ENCODE measurements at regions not wholly inside any gene's neighbourhood (a gene's known extent, or its start where the extent isn't known, plus 50 kb on each side); places are given as distances from the start of the nearest gene placed in this dataset.
"Not testable (repeated sequence)": the region's sequence is repeated elsewhere in the genome, so short reads cannot be mapped to it uniquely, and the experiment has no call there.

DNA sequence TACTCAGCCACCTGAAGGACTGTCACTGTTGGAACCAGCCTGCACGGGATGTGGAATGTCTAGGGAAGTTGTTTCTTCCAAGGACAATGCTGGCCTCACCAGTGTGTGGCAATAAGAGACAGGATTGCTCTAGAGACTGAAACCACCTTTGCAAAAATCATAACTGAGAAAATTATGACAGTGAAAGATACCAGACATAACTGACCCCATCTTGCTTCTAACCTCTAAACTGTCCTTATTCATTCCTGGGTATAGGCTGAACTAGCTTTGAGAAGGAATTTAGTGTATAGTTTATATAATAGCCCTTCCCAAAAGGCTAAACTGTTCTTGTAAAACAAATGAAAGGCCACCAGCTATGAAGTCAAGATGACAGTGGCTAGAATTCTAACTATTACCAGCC, 83.6 kb downstream of the IER5 start:
- no peak for DNase-seq (ENCODE audit: low read depth)

DNA sequence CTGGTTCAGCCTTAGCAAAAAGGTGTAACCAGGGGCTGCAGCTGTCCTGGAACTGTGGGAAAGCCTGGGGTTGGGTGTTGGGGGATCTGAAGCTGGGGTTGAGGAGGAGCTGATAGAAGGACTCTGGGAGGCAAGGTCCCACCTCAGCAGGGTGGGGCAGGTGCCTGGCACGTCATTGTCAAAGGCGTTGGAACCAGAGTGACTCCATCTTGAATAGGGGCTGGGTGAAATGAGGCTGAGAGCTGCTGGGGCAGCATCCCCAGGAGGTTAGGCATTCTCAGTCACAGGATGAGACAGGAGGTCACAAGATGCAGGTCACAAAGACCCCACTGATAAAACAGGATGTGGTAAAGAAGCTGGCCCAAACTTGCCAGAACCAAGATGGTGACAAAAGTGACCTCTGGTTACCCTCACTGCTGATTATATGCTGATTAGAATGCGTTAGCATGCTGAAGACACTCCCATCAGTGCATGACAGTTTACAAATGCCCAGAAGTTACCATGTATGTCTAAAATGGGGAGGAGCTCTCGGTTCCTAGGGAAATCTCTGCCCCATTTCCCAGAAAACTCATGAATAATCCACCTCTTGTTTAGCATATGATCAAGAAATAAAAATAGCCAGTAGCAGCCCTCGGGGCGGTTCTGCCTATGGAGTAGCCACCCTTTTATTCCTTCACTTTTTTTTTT, 85.4 kb downstream of the IER5 start:
- no peak for DNase-seq (ENCODE audit: low read depth)

DNA sequence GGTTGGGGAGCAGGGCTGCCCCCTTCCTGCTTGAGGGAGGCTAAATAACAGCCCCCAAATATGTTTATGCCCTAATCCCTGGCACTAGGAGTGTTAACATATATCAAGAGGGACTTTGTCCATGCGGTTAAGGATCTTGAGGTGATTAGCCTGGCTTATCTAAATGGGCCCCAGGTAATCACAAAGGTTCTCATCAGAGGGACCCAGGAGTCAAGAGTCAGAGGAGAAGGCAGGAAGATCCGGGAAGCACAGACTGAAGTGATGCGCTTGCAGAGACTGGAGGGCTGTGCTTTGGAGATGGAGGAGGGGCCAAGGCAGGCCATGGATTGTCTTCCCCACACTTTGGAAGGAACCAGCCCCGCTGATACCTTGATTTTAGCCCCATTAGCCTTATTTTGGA, 86.4 kb downstream of the IER5 start:
- no peak for DNase-seq (ENCODE audit: low read depth)

DNA sequence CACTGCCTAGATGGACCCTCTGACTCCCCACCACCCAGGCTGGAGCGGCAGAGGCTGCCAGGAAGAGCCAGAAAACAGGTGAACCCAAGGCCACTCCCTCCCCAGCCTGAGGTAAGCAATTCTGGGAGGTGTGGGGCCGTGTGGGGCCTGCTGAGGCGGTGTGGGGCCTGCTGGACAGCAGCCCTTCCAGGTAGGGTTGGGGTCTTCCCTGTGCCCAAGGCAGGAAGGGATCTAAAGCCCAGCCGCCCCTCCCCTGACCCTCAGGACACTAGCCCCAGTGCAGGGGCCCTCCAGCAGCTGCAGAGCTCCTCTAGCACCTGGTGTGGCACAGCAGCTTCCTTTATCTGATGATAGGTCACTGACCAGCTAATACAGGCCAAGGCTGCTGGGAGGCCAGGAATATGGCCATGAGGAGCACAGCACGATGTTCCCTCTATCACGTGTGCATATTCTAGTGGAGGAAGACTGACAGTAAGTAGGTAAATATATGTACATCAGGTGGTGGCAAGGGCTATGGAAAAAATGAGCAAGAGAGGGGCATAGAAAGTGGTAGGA, 86.9 kb downstream of the IER5 start:
- no peak for DNase-seq (ENCODE audit: low read depth)

DNA sequence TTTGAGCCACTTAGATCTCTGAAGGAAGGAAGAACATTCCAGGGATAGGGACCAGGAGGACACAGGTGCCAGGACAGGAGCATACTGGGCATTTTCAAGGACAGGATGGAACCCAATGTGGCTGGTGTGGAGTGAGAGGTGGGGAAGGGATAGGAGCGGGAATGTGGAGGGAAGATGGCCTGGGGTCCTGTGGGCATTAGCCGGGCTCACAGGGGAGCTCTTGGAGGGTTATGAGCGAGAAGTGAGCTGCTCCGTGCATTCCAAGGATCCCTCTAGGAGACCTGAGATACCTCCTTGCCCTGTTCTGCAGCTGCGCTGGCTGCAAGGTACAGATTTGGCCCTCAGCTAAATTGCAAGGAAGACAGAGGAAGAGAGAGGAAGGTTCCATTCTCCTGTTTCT, 87.5 kb downstream of the IER5 start:
- DNase-seq (ENCODE audit: low read depth): no peak

DNA sequence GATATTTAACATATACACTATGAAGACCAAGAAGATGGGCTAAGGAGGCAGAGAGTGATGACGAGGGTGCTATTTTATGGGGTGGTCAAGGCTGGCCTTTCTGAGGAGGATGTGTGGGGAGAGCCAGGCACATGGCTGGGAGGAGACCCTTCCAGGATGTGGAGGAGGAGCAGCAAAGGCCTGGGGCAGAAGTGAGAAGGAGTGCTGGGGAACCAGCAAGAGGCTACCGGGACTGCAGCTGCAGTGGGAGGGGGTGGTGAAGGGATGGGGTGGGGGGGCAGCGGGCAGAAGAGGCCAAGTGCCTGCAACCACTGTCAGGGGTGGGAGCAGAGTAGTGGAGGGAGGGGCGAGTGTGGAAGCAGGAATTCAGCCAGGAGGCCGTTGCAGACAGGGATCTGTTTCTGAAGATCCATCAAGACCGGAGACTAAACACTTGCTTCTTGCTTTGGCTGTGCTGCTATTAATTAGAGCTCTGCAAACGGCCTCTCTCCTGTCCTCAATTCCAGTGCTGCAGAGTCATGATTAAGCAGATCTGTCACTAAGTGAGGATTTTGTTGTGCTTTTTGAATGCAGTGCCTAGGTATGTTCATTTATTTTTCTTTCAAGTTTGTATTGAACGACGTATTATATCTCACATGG, 89.9 kb downstream of the IER5 start:
- no peak for DNase-seq (ENCODE audit: low read depth)

DNA sequence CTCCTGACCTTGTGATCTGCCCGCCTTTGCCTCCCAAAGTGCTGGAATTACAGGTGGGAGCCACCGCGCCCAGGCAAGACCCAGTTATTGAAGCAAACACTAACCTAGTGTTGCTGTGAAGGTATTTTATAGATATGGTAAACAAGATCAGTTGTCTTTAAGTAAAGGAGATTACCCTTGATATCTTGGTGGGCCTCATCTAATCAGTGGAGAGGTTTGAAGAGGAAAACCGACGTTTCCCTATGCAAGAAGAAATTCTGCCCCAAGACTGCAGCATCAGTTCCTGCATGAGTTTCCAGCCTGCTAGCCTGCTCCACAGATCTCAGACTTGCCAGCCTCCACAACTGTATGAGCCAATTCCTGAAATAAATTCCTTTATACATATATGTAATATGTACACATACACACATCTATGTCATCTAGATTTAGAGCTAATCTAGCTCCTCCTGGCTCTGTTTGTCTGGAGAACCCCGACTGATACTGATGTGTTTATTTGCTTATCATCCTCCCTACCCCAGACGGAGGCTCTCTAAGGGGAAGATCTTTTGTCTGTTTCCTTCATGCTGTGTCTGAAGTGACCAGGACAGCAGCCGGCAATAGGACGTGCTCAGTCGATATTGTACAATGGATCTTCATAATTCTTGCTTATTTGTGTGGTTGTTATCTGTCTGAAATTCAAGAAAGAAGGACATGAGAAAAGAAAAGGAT, 90.9 kb downstream of the IER5 start:
- no peak for DNase-seq (ENCODE audit: low read depth)

DNA sequence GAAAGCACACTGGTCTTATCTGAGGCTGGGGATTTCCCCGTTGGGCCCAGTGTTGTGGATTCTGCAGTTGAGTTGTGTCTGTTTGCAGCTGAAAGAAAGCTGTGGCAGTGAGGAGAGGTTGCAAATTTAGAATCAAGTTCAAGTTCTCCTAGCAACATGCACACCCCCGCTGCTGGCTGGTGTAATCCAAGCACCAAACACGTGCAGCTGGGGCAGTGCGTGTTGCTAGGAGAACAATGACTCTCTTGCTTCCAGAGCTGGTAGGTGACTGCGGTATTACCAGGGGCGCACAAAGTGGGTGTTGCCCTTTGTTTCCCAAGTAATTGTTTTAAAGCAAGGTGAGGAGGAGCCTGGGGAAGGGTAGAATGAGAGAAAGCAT, 91.5 kb downstream of the IER5 start:
- peak; percentile 15 for DNase-seq (ENCODE audit: low read depth)

DNA sequence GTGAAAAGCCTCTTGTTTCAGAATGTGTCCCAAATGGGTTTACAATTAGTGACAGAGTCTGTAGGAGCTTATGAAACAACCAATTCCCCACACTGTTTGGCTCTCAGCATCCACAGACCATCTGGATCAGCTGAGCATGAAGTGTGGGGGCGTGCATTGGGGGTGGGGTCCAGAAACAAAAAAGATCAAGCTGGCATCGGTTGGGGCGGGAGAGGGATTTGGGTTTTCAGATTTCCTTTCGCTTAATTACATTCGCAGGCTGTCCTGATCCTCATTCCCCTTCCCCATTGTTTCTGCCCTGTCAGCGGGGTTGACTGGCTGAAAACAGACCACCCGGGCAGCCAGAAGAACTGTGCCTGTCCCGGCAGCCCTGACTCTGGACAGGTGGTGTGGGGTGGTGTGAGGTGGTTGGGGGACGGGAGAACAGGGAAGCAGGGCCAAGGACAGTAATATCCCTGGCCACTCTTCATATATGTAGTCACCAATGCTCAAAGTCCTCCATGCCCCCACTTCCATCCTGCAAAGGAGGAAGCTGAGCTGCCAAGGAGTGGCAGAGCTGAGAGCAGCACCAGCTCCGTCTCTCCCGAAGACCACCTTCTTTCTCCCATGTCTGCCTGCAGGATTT, 92.0 kb downstream of the IER5 start:
- no peak for DNase-seq (ENCODE audit: low read depth)

DNA sequence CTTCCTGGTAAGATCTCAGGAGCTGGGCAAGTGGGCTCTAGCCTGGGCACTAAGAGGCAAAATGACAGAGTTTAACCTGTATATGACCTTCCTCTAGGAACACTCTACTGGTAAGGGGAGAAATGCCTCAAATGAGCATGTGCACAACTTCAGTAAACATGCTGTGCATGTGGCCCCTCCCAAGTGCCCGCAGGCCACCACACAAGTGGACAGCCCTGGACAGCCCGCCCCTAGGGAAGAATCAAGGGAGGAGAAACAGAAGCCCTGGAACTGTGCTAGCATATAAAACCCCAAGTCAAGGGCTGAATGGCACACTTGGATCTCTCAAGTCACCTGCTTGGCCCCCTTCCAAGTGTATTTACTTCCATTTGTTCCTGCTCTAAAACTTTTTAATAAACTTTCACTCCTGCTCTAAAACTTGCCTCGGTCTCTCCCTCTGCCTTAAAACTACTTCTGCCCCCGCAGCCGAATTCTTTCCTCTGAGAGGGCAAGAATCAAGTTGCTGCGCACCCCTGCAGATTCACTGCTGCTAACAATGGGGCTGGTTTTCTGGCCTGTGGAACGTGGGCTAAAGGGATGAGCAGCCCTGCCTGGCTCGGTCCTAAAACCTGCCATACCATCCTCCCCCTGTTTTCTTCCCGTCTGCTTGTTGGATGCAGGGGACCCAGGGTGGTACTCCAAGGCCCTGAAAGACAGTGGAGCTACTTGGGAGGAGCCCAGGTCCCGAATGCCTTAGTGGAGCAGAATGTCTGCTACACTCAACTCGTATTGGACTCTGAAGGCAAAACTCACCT, 93.5 kb downstream of the IER5 start:
- DNase-seq (ENCODE audit: low read depth): no peak

DNA sequence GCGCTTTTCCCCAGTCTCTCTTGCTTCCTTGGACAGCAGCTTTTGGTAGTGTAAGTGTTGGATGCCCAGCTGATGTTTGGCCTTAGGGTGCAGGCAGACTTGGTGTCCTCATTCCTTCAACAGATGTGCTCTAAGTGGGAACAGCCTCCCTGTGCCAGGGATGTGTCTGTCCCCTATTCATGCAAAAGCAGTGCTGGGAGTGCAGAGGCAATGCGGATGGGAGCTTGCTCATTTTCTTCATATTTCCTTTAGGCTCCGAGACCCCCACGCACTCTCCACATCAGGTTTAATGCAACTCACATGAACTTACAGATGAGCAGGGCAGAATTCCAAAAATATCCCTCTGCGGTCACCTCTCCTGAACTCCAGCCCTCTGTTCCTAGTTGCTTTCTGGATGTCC, 96.1 kb downstream of the IER5 start:
- DNase-seq (ENCODE audit: low read depth): no peak

DNA sequence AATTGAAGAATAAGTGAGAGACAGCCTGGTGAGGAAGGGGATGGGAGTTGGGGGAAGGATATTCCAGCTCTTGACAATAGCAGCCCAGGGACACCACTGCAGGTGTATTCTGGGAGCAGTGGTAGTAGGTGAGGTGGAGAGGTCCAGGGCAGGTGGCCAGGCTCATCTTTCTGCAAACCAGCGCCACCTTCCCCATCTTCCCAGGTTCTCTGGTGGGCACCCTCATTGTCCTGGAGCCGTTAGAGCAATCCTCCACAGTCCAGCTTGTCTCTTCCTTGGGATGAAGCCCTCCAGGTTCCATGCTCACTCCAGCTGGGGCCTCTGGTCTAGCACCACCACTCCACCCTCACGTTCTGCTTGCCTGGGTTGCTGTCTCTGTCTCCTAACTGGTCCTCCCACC, 97.0 kb downstream of the IER5 start:
- DNase-seq (ENCODE audit: low read depth): no peak

DNA sequence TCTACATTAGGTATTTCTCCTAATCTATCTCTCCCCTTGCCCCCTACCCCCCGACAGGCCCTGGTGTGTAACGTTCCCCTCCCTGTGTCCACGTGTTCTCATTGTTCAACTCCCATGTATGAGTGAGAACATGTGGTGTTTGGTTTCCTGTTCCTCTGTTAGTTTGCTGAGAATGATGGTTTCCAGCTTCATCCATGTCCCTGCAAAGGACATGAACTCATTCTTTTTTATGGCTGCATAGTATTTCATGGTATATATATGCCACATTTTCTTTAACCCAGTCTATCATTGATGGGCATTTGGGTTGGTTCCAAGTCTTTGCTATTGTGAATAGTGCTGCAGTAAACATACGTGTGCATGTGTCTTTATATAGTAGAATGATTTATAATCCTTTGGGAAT, 97.6 kb downstream of the IER5 start:
- not testable (repeated sequence) for DNase-seq (ENCODE audit: low read depth)

DNA sequence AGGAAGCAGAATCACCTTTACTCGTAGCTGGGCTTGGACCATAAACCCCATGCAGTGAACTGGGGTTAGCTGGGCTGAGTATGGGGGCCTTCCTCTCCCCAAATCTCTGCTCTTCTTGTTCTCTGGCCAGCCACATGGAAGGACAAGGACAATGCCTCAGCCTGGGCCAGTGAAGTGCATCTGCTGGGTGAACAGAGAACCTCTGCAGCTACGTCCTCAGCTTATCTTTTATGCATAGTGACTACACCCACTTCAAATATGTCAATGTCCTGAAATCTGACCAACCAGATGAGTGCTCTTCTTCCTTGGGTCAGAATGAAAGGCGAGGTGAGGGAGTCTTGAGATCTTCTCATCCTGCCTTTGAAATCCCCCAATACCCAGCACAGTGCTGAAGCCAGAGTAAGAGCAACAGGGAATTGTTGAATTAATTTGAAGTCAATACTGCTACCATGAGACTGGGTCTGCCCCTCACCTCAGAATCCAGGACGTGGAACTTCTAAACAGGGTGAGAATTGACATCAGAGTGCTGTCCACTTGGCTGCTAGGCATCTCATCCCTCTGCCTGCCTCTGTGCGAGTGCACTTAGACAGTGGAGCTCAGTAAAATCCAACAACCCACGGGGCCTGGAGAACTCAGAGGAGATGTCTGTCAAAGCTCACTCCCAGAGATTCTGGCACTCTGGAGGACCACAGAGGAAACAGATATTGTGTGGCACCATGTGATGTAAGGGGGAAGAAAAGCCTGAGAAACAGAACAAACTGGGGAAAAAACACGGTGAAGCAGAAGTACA, 99.0 kb downstream of the IER5 start:
- no peak for DNase-seq (ENCODE audit: low read depth)

DNA sequence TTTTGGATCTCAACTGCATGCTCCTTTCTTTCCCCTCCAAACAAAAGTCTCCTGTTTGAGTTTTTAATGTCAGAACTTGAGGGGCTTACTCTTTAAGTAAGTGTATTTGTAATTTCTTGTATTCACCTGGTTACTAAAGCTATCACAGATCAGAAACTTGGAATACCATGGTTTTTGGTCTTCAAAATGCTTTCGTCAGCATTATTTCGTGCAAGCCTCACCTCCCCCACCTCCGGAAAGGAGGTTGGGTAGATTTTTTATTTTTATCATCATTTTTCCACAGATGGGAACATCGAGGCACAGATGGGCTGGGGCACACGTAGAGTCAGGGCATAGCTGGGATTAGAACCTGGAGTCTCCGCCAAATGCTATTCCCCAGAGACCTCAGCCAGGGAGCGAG, 100.7 kb downstream of the IER5 start:
- DNase-seq (ENCODE audit: low read depth): no peak

DNA sequence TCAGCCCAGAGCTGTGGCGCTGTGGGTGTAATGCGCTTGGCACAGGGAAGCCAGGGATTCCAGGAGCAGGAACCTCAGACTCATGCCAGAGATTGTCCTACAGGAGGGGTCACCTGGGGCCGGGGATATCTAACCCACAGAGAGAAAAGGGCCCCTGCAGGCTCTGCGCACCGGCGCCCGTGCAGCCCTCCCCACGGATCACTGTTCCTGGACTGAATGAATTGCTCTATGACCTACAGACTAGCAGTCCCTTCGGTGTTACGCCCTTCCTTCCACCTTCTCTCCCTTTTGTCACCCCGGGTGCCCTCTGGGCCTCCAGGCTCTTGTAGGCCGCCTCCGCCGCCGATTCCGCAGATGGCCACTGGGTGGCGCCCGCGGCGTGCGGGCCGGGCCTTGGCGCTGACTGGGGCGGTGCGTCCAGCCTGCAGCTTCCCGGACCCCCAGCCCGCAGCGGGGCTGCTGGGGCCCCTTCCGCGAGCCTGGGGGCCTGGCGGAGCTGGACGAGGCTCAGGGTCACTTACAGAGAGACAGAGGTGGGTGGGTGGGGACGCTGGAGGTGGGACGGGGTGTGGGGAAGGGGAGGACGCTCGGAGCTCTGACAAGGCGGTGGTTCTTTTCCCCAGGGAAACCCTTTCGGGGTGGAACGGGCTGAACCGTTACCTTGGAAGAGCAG, 101.3 kb downstream of the IER5 start:
- peak; percentile 75 for DNase-seq (ENCODE audit: low read depth)

DNA sequence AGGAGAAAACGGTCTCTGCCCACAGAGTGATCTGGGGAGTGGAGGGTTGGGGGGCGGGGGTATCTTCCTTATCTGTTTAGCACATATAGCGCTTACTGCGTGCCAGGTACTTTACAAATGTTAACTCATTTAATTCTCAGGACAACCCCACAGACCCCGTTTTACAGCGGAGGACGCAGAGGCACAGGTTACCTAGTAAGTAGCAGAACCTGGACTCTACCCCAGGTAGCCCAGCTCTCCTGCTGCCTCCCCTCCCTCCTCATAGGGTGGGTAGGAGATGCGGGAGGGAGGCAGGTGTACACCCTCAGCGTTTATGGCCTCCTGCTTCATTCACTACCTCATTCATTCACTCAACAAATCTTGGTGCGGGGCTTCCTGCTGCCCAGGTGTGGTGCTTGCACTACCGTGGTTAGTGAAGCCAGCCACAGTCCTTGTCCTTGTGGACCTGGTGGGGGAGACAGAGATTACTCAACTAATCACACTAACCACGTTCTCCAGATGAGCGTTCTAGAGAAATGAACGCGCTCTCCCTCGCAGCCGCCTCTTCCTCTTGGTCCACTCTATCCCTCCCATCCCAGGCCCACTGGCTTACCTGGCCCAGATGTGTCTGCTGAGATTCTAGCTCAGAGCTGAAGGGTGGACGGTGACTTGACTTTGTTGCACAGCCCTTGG, 102.0 kb downstream of the IER5 start:
- no peak for DNase-seq (ENCODE audit: low read depth)

DNA sequence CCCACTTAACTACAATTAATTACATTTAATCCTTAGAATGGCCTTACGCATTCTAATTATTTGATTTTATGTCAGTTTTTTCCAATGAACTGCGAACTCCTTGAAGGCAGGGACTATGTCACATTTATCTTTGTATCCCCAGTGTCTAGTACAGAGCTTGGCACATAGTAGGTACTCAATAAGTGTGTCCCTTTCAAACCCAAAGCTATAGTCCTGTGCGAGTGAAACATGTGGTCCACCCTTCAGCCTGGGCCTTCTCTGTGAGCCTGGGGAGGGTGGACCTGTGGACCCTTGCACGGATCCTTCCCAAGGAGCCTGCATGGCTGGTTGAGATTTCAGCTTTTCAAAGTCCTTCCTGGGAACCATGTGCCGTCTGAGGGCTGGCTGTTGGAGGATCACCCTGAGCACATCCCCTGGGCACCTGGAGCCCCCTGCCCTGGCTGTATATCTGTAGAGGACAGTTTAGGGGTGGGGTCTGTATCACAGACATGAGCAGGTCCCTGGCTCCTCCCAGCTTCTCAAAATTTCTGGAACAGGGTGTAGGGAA, 103.1 kb downstream of the IER5 start:
- no peak for DNase-seq (ENCODE audit: low read depth)

DNA sequence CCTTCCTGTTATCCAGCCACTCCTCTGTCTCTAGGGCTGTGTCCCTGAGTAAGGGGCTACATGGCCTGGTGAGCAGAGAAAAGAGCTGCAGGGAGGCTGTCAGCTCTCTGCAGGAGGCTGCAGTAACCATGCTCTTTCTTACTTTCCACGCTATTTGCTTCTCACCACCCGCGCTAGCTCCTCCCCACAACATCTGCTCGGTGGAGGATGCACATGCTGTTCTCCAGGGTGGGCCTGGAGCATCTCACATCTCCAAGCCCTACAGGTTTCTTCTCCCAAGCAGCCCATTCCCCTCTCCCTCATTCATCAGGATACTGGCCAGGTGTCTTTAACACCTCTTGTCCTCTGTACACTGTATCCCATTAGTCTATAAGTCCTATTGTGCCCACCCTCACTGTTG, 103.8 kb downstream of the IER5 start:
- DNase-seq (ENCODE audit: low read depth): no peak
